ENCODE measurements at regions not wholly inside any gene's neighbourhood (a gene's known extent, or its start where the extent isn't known, plus 50 kb on each side); places are given as distances from the start of the nearest gene placed in this dataset.

GRCh38 chr12:94026596-94026995 lies 121.8 kb upstream of the PLXNC1 start:
- TF ChIP-seq ATF7 (IDR thresholded peaks at IDR 0.05; ENCODE audit: low read depth): no peak
- no peak for TF ChIP-seq RCOR1 (conservative IDR thresholded peaks at IDR 0.05; ENCODE audit: low read depth, low read length)
- TF ChIP-seq REST (IDR thresholded peaks at IDR 0.05; ENCODE audit: low read depth, low read length): no peak
- TF ChIP-seq CTCF (IDR thresholded peaks at IDR 0.05 in 2 of 3, conservative IDR thresholded peaks at IDR 0.05 in 1 of 3; ENCODE audit: control insufficient read depth in 2 of 3, extremely low read depth in 1 of 3, insufficient read depth in 1 of 3, low read depth in 3 of 3, low read length in 3 of 3): no peak
- TF ChIP-seq ATF2 (IDR thresholded peaks at IDR 0.05; ENCODE audit: low read length): no peak
- no peak for TF ChIP-seq POLR2AphosphoS5 (IDR thresholded peaks at IDR 0.05; ENCODE audit: low read length)
- TF ChIP-seq TCF7 (IDR thresholded peaks at IDR 0.05; ENCODE audit: borderline replicate concordance): no peak
- no peak for TF ChIP-seq EP300 (IDR thresholded peaks at IDR 0.05; ENCODE audit: borderline replicate concordance in 1 of 2, control insufficient read depth in 1 of 2, low read depth in 2 of 2, low read length in 2 of 2)
- no peak for TF ChIP-seq SMARCA5 (IDR thresholded peaks at IDR 0.05)
- no peak for TF ChIP-seq POLR2A (IDR thresholded peaks at IDR 0.05; ENCODE audit: low read depth, low read length)
